ENCODE measurements at regions not wholly inside any gene's neighbourhood (a gene's known extent, or its start where the extent isn't known, plus 50 kb on each side); places are given as distances from the start of the nearest gene placed in this dataset.

- no peak for TF ChIP-seq POLR2A (IDR thresholded peaks at IDR 0.05)
- TF ChIP-seq CTCF (IDR thresholded peaks at IDR 0.05), result no peak
Measured at GRCh38 chr6:167709196-167709595, 117.5 kb upstream of the AFDN start.
